Spleen (tissue), 11 donors: ENCODE measurements at regions not wholly inside any gene's neighbourhood (a gene's known extent, or its start where the extent isn't known, plus 50 kb on each side); places are given as distances from the start of the nearest gene placed in this dataset.

ENCODE experiments used
- DNase-seq: peaks from one replicate; pipeline ENCODE4 v3.0.0-alpha.2; 2020
- H3K27ac ChIP-seq, 8 donors: fragments of 200-600 bp; sonication (generic) in 7 of 8; 1 replicate in 4 of 8; 2 replicates in 4 of 8; pipeline versions ENCODE4 v1.5.0 to v1.8.0; 2016 to 2021; ENCODE audit warnings: inconsistent platforms in 4 of 8, mild to moderate bottlenecking in 4 of 8, moderate library complexity in 1 of 8
- H3K27me3 ChIP-seq, 7 donors: fragments of 200-600 bp; sonication (generic) in 6 of 7; replicated peaks in 1 of 7; 1 replicate in 4 of 7; 2 replicates in 3 of 7; pipeline versions ENCODE4 v1.5.0 to v1.8.0; 2016 to 2021; ENCODE audit warnings: inconsistent platforms in 3 of 7, mild to moderate bottlenecking in 1 of 7
- H3K36me3 ChIP-seq, 6 donors: fragments of 200-600 bp; sonication (generic) in 5 of 6; 1 replicate in 4 of 6; 2 replicates in 2 of 6; pipeline versions ENCODE4 v1.5.0 to v1.8.0; 2016 to 2021; ENCODE audit warnings: inconsistent platforms in 2 of 6
- H3K4me1 ChIP-seq, 6 donors: fragments of 200-600 bp; sonication (generic) in 5 of 6; 1 replicate in 3 of 6; 2 replicates in 3 of 6; pipeline versions ENCODE4 v1.5.0 to v1.8.0; 2016 to 2021; ENCODE audit warnings: inconsistent platforms in 3 of 6
- H3K4me3 ChIP-seq, 8 donors: fragments of 200-600 bp; sonication (generic) in 7 of 8; 1 replicate in 4 of 8; 2 replicates in 4 of 8; pipeline versions ENCODE4 v1.5.0 to v1.8.0; 2016 to 2021; ENCODE audit warnings: inconsistent platforms in 4 of 8, mild to moderate bottlenecking in 4 of 8, moderate library complexity in 2 of 8
- H3K9me3 ChIP-seq, 8 donors: fragments of 200-600 bp; sonication (generic) in 7 of 8; 1 replicate in 4 of 8; 2 replicates in 4 of 8; pipeline versions ENCODE4 v1.5.0 to v1.8.0; 2016 to 2021; ENCODE audit warnings: inconsistent platforms in 4 of 8
- CTCF ChIP-seq, 11 experiments: fragments of 200-600 bp in 7 of 11; fragments of 450-650 bp in 4 of 11; sonication (generic) in 4 of 11; IDR thresholded peaks in 8 of 11; conservative IDR thresholded peaks in 3 of 11; 1 replicate in 7 of 11; 2 replicates in 4 of 11; pipeline versions ENCODE4 v1.4.0 to v1.8.0; 2016 to 2021; ENCODE audit warnings: antibody characterized with exemption in 11 of 11, inconsistent platforms in 4 of 11, mild to moderate bottlenecking in 1 of 11
- POLR2A ChIP-seq, 3 donors: fragments of 450-650 bp; IDR thresholded peaks; one replicate each; pipeline ENCODE4 v1.5.1; 2017; ENCODE audit warnings: antibody characterized with exemption in 3 of 3, mild to moderate bottlenecking in 1 of 3
- POLR2AphosphoS5 ChIP-seq, 3 donors: sonication (generic); formaldehyde crosslinking; IDR thresholded peaks; one replicate each; pipeline ENCODE4 v1.5.1; 2017; ENCODE audit warnings: antibody characterized with exemption in 3 of 3
- WGBS, 5 donors: extraction: QIAGEN DNeasy Blood & Tissue Kit in 3 of 5; methylation state at CpG; one replicate each; pipeline versions ENCODE4 v1.1.5 to v1.1.7; 2013 to 2018; 5-methylcytosine and 5-hydroxymethylcytosine counted together
- intact Hi-C: fragments of 100-400 bp; cut with DNase I; formaldehyde crosslinking; loops from one replicate; pipeline ENCODE4 v1.15.0; 2023; ENCODE audit warnings: low total_unique reads
- donor health status: healthy with polysubstance abuse.
- donor health status: DM: no; HTN: no; CAD: no; lungs with moderate emphysema.
- donor health status: DM: no; HTN: no; CAD: no.
- donor health status: Bipolar disorder and iron deficiency.
- donor health status: healthy.
- donor health status: DM: no; HTN: no; CAD: no.
- donor health status: DM: yes; HTN: yes; CAD: no.

- Histone ChIP-seq H3K4me1 (no peaks in the 10 kb centered on the region), H3K27me3 (no peaks in the 10 kb centered on the region), H3K36me3 (no peaks in the 10 kb centered on the region), H3K9me3 (no peaks in the 10 kb centered on the region), H3K4me3 (no peak overlapping the region), H3K27ac (no peak overlapping the region)
- intact Hi-C loops: no loop called here
- TF ChIP-seq POLR2A (IDR thresholded peaks at IDR 0.05) (no peak), POLR2AphosphoS5 (IDR thresholded peaks at IDR 0.05) (no peak), CTCF (IDR thresholded peaks at IDR 0.05 in 8 of 11, conservative IDR thresholded peaks at IDR 0.05 in 3 of 11) (no peak)
- no peak for DNase-seq
- WGBS, 5 donors: 85 to 92% (median 89%) methylated on average over 5 of the region's 5 CpGs
These were observed 102.2 kb downstream of the LRRC30 start for GRCh38 chr18:7333025-7333562.

- TF ChIP-seq POLR2A (IDR thresholded peaks at IDR 0.05) (no peak), POLR2AphosphoS5 (IDR thresholded peaks at IDR 0.05) (no peak), CTCF (IDR thresholded peaks at IDR 0.05 in 8 of 11, conservative IDR thresholded peaks at IDR 0.05 in 3 of 11) (no peak)
- Histone ChIP-seq H3K36me3 (no peaks in the 10 kb centered on the region), H3K4me3 (no peak overlapping the region), H3K9me3 (no peaks in the 10 kb centered on the region), H3K27me3 (no peaks in the 10 kb centered on the region), H3K27ac (no peak overlapping the region), H3K4me1 (no peaks in the 10 kb centered on the region)
- DNase-seq: no peak
- 58 to 88% (median 76%) methylated on average over 3 of the region's 3 CpGs for WGBS, 5 donors
- intact Hi-C loops: no loop called here
These were observed 104.2 kb downstream of the LRRC30 start for GRCh38 chr18:7334973-7335568.

DNA sequence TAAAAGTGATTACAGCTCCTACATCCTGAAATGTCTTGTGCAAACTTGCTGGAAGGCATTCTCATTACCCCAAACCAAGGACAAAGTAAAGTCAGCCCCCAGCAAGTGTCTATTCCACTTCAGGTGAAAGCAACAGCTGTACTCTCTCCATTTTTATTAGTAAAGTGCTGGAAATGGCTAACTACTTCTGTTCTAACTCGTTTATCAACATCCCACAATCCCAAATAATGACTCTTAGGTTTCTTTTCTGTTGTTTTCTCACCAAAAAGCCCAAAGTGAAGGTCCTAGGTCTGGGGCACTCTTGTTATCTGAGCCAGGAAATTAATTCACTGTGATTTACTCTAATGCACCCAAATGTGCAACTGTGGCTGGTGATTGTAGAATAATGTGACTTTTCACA is 105.7 kb downstream of the LRRC30 start:
- DNase-seq: no peak

GRCh38 chr18:7338846-7339245 is 108.0 kb downstream of the LRRC30 start:
- Histone ChIP-seq H3K27me3 (no peaks in the 10 kb centered on the region), H3K9me3 (no peaks in the 10 kb centered on the region), H3K36me3 (no peaks in the 10 kb centered on the region), H3K4me1 (no peaks in the 10 kb centered on the region), H3K4me3 (no peak overlapping the region), H3K27ac (no peak overlapping the region)
- intact Hi-C loops: no loop called here
- TF ChIP-seq CTCF (IDR thresholded peaks at IDR 0.05 in 8 of 11, conservative IDR thresholded peaks at IDR 0.05 in 3 of 11) (no peak), POLR2AphosphoS5 (IDR thresholded peaks at IDR 0.05) (no peak), POLR2A (IDR thresholded peaks at IDR 0.05) (no peak)
- 72 to 97% (median 82%) methylated on average over 2 of the region's 2 CpGs for WGBS, 5 donors
- no peak for DNase-seq

More for the DNA sequence above, 105.7 kb downstream of the LRRC30 start:
- H3K36me3 ChIP-seq: no peaks in the 10 kb centered on the region
- H3K27me3 ChIP-seq: no peaks in the 10 kb centered on the region
- H3K9me3 ChIP-seq: no peaks in the 10 kb centered on the region
- no peak for TF ChIP-seq POLR2AphosphoS5 (IDR thresholded peaks at IDR 0.05)
- H3K4me3 ChIP-seq: no peak overlapping the region
- H3K4me1 ChIP-seq: no peaks in the 10 kb centered on the region
- intact Hi-C loops: no loop called here
- no peak overlapping the region for H3K27ac ChIP-seq
- WGBS, 5 donors: 38 to 67% (median 50%) methylated on average over 1 of the region's 1 CpG
